Large intestine (tissue), 3 donors: ENCODE measurements at regions not wholly inside any gene's neighbourhood (a gene's known extent, or its start where the extent isn't known, plus 50 kb on each side); places are given as distances from the start of the nearest gene placed in this dataset.
"Not testable (repeated sequence)": the region's sequence is repeated elsewhere in the genome, so short reads cannot be mapped to it uniquely, and the experiment has no call there.

Experiments
- DNase-seq, 2 donors: peaks; one replicate each; pipeline versions ENCODE4 v3.0.0 to v3.0.0-alpha.2; 2013
- H3K27ac ChIP-seq: one replicate; pipeline ENCODE4 v1.5.1; 2013; ENCODE audit warnings: low read length
- H3K27me3 ChIP-seq: 2 replicates; pipeline ENCODE4 v1.6.1; 2013; ENCODE audit warnings: low read length; ENCODE audit not compliant: control insufficient read depth, insufficient read depth
- H3K36me3 ChIP-seq: 2 replicates; pipeline ENCODE4 v1.6.1; 2013; ENCODE audit warnings: low read length; ENCODE audit not compliant: control insufficient read depth, insufficient read depth
- H3K4me1 ChIP-seq: one replicate; pipeline ENCODE4 v1.6.1; 2013; ENCODE audit warnings: low read length; ENCODE audit not compliant: control insufficient read depth, insufficient read depth
- H3K4me3 ChIP-seq: one replicate; pipeline ENCODE4 v1.5.1; 2013; ENCODE audit warnings: low read length
- H3K9me3 ChIP-seq: one replicate; pipeline ENCODE4 v1.6.1; 2013; ENCODE audit warnings: mild to moderate bottlenecking, low read depth, low read length, moderate library complexity; ENCODE audit not compliant: control insufficient read depth
- WGBS: methylation state at CpG from one replicate; pipeline ENCODE4 v1.1.5; 2013; ENCODE audit warnings: low lambda C conversion rate; ENCODE audit not compliant: insufficient coverage; 5-methylcytosine and 5-hydroxymethylcytosine counted together

DNA sequence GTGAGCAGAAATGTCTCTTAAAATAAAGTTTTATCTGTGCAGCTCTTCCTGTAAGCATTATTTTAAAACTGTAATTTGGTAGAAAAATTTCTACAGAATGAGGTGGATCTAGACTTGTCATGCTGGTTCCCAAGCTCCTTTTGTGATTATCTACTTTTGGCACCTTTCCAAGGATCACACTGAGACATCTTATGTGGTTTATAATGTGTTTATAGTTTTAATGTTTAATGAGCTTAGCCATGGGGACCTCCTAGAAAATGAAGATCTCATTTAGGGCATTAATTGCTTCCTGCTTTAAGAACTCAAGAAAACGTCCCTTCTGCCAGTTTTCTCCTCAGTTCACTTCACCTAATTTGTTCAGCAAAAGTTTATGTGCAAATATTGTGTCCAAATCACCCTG lies 468.4 kb downstream of the SUCLG1 start:
- Histone ChIP-seq H3K4me1 (no peaks in the 10 kb centered on the region), H3K27me3 (no peaks in the 10 kb centered on the region), H3K27ac (no peak overlapping the region), H3K4me3 (no peak overlapping the region), H3K36me3 (no peaks in the 10 kb centered on the region), H3K9me3 (peaks cover 3% of the 10 kb centered on the region)
- no peak for DNase-seq
- WGBS: no CpG with 5 or more reads among the region's 1 CpG

DNA sequence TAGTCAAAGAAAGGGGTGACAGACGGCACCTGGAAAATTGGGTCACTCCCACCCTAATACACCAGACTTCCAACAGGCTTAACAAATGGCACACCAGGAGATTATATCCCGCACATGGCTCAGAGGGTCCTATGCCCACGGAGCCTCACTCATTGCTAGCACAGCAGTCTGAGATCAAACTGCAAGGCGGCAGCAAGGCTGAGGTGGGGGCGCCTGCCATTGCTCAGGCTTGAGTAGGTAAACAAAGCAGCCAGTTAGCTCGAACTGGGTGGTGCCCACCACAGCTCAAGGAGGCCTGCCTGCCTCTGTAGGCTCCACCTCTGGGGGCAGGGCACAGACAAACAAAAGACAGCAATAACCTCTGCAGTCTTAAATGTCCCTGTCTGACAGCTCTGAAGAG lies 482.5 kb downstream of the SUCLG1 start:
- not testable (repeated sequence) for H3K27me3 ChIP-seq, DNase-seq, H3K4me1 ChIP-seq, H3K27ac ChIP-seq, H3K4me3 ChIP-seq, H3K36me3 ChIP-seq, H3K9me3 ChIP-seq
- no CpG with 5 or more reads among the region's 6 CpGs for WGBS

DNA sequence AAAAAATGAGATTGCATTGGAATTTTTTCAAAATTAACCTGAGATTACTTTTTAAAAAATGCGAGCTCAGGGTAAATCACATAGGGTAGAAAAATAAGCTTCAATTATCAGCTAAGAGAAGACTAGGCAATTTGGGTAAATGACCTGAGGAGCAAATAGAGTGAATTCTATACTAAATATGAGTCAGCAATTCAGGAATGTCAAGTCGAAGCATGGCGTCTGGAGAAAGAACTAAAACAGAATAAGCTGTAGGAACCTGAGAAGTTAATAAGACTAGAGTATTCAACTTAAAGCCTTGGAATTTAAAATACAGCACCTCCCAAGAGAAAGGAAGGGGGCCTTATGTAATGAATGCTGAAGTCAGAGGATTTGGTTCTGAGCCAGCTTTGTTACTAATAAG lies 487.0 kb downstream of the SUCLG1 start:
- Histone ChIP-seq H3K27me3 (no peaks in the 10 kb centered on the region), H3K4me1 (no peaks in the 10 kb centered on the region), H3K4me3 (no peak overlapping the region), H3K27ac (no peak overlapping the region), H3K9me3 (no peaks in the 10 kb centered on the region), H3K36me3 (no peaks in the 10 kb centered on the region)
- 84% methylated on average over 3 of the region's 3 CpGs for WGBS
- DNase-seq: no peak

DNA sequence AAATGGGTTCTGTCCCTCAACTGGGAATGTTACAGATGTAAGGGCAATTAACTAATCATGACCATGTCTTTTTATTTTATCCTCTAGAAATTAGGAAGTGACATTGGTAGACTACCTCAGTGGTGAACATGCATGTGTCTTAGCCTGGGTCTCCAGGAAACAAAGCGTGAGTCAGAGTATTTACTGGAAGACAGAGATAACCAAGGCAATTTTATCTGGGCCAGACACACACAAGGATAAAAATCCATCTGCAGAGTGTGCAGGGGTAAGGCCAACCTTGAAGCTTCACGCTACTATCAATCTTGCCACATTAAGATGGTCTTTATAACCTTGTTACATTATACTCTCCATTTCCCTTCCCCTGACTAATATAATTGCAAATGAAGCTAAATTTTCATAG lies 487.5 kb downstream of the SUCLG1 start:
- no peak overlapping the region for H3K4me3 ChIP-seq
- H3K36me3 ChIP-seq: no peaks in the 10 kb centered on the region
- 60% methylated on average over 1 of the region's 2 CpGs for WGBS
- no peaks in the 10 kb centered on the region for H3K4me1 ChIP-seq
- no peak overlapping the region for H3K27ac ChIP-seq
- DNase-seq: no peak
- H3K9me3 ChIP-seq: no peaks in the 10 kb centered on the region
- H3K27me3 ChIP-seq: no peaks in the 10 kb centered on the region

DNA sequence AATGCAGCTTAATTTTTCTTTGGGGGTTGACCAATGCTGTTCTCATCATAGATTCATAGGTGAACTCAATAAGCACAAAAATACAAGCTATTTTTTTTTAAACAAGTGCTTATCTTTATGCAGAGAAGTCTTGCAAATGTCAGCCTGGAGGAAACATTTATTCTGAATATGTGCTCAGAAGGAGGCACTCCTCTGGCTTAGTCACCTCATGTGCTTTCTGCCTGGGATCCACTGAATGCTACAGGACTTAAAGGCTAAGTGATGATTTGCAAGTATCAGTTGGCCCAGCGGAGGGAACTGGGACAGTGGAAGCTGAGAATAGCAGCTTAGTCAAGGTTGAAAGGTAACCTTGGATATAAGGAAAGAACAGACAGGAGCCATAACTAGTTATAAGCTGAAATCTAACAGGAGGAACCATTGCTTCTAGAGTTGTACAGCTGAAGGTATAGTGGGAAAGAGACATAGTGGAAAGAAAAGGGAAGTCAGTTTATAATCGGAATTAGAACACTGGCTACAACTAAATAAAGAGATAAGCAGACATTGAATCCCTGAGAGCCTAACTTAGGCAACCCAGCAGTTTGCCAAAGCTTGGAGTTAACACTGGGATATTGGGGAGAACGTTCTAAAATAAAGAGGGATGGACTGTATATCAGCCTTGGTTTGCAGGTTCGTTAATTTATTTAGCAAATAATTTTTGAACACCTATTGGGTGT lies 488.7 kb downstream of the SUCLG1 start:
- no peaks in the 10 kb centered on the region for H3K4me1 ChIP-seq
- 100% methylated on average over 3 of the region's 4 CpGs for WGBS
- no peak overlapping the region for H3K27ac ChIP-seq
- DNase-seq: no peak
- H3K9me3 ChIP-seq: no peaks in the 10 kb centered on the region
- no peaks in the 10 kb centered on the region for H3K27me3 ChIP-seq
- H3K4me3 ChIP-seq: no peak overlapping the region
- H3K36me3 ChIP-seq: no peaks in the 10 kb centered on the region

DNA sequence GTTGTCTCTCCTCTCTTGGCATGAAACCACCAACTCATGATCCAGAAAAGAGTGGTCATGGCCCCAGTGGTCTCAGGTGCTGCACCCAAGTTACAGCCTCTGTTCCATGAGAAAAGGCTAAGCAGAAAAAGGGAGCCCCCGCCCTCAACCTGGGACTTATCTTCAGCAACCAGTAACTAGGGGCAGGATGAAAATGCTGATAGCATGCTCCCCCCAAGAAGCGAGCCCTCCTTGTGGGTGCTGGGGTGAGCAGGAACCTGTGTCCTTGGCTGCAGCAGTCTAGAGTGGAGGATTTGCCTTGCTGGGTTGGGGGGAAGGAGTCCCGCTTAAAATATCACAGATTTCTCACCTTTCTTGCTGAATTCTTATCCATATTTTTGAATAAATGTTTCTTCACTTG lies 490.0 kb downstream of the SUCLG1 start:
- H3K27ac ChIP-seq: no peak overlapping the region
- H3K4me1 ChIP-seq: no peaks in the 10 kb centered on the region
- no CpG with 5 or more reads among the region's 3 CpGs for WGBS
- no peaks in the 10 kb centered on the region for H3K27me3 ChIP-seq
- DNase-seq: no peak
- H3K36me3 ChIP-seq: no peaks in the 10 kb centered on the region
- H3K9me3 ChIP-seq: no peaks in the 10 kb centered on the region
- no peak overlapping the region for H3K4me3 ChIP-seq

DNA sequence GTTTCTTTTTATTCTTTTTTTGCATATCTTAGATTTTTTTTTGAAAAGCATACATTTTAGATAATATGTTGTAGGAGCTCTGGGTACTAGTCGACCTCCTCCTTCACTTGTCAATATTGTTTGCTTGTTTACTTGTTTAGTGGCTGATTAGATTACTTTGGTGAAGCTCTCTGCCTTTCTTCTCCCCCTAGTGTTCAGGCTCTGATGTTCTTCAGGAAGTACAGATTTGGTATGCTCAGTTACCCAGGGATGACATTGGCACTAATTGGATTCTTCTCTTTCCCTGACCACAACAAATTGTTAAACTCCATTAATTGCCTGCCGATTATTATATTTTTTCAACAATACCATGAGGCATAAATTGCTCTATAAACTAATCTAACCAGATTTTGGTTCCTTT lies 491.2 kb downstream of the SUCLG1 start:
- no peaks in the 10 kb centered on the region for H3K4me1 ChIP-seq
- no peak overlapping the region for H3K4me3 ChIP-seq
- DNase-seq: no peak
- no peaks in the 10 kb centered on the region for H3K9me3 ChIP-seq
- no peak overlapping the region for H3K27ac ChIP-seq
- H3K27me3 ChIP-seq: no peaks in the 10 kb centered on the region
- no peaks in the 10 kb centered on the region for H3K36me3 ChIP-seq
- 0% methylated on average over 1 of the region's 2 CpGs for WGBS

DNA sequence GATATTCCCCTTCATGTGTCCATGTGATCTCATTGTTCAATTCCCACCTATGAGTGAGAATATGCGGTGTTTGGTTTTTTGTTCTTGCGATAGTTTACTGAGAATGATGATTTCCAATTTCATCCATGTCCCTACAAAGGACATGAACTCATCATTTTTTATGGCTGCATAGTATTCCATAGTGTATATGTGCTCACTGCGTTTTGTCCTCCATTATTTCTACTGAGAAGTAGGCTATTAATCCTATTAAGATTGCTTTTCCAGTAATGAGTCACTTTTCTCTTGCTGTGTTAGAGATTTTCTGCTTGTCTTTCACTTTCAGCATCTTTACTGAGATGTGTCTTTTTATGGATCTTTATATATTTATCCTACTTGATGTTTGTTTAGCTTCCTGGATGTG lies 492.1 kb downstream of the SUCLG1 start:
- WGBS: no CpG with 5 or more reads among the region's 3 CpGs
- H3K27me3 ChIP-seq, DNase-seq, H3K9me3 ChIP-seq, H3K4me3 ChIP-seq, H3K36me3 ChIP-seq, H3K27ac ChIP-seq, H3K4me1 ChIP-seq: not testable (repeated sequence)

DNA sequence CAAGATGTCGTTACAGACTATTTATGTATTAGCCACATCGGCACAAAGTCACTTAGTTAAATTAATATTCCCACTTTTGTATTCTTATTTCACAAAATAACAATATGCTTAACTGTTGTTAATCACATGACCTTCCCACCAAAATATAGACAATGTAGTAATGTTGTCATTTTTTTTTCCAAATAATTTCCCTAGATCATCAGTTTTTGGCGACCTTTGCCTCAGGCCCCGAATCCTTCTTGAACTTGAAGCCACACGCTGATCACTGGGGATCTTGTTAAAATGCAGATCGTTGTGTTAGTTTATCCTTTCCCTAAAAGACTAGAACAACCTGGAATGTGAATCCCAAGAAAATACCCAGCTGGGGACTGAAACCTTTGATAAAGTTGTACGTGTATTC lies 497.6 kb downstream of the SUCLG1 start:
- 94% methylated on average over 2 of the region's 7 CpGs for WGBS

DNA sequence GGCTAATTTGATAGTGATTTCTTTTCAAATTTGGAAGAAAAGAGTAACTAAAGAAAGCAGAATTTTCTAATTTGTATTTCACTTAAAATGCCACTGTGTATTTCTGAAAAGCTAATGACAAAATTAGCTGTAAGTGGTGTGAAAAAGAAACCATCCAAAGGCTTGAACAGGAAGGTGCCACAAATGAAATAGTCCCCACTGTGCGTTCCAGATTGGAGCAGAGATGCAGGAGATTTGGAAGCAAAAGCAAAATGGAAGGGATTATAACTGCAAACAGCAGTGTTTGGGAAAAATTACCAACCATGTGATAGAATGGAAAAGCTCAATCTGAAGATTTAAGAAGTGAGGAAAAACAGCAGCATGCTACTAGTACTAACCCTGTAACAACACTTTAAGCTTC lies 498.7 kb downstream of the SUCLG1 start:
- Histone ChIP-seq H3K4me1 (no peaks in the 10 kb centered on the region), H3K36me3 (no peaks in the 10 kb centered on the region), H3K27ac (no peak overlapping the region), H3K27me3 (no peaks in the 10 kb centered on the region), H3K4me3 (no peak overlapping the region), H3K9me3 (no peaks in the 10 kb centered on the region)
- DNase-seq: no peak
- 100% methylated on average over 1 of the region's 1 CpG for WGBS

More for the DNA sequence above, 497.6 kb downstream of the SUCLG1 start:
- Histone ChIP-seq H3K9me3 (no peaks in the 10 kb centered on the region), H3K36me3 (no peaks in the 10 kb centered on the region), H3K4me1 (no peaks in the 10 kb centered on the region), H3K4me3 (no peak overlapping the region), H3K27ac (no peak overlapping the region), H3K27me3 (no peaks in the 10 kb centered on the region)
- no peak for DNase-seq

DNA sequence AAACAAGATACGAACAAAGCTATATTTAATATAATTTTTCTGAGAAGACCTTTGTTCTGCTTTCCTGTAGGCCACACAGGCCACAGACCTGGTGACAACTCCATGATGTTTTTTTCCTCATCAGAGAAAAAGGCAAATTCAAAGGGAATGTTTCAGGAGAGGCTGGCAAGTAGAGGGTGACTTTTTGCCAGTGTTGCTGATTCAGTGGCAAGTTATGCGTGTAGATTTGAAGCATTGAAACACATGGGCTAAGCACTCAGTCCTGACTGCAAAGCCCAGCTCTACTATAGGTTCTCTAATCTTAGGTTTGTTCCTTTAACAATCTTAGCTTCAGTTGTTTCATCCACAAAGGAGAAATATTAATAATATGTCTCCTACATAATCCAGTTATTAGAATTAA lies 499.8 kb downstream of the SUCLG1 start:
- no peak for DNase-seq
- Histone ChIP-seq H3K4me1 (no peaks in the 10 kb centered on the region), H3K27me3 (no peaks in the 10 kb centered on the region), H3K4me3 (no peak overlapping the region), H3K36me3 (no peaks in the 10 kb centered on the region), H3K27ac (no peak overlapping the region), H3K9me3 (no peaks in the 10 kb centered on the region)
- 80% methylated on average over 2 of the region's 2 CpGs for WGBS
